PC-9 (cell line): ENCODE measurements at regions not wholly inside any gene's neighbourhood (a gene's known extent, or its start where the extent isn't known, plus 50 kb on each side); places are given as distances from the start of the nearest gene placed in this dataset.

ENCODE experiments used
- BruUV-seq: library from RNA; stranded (reverse); fragments of 400-500 nt; replicated peaks from 2 replicates; lab custom pipeline; 2021; lab: Mats Ljungman, UMichigan
- CTCF ChIA-PET: fragments of 300-600 bp; sonication (Branson Sonifier 250); formaldehyde crosslinking; loops from one replicate; lab custom pipeline; 2022; ENCODE audit warnings: antibody characterized with exemption; lab: Charles Lee
- POLR2A ChIA-PET: fragments of 300-600 bp; sonication (Branson Sonifier 250); formaldehyde crosslinking; loops from one replicate; lab custom pipeline; 2022; ENCODE audit warnings: antibody characterized with exemption; ENCODE audit not compliant: unreplicated experiment; lab: Charles Lee
- DNase-seq, 2 experiments: peaks; one replicate each; pipeline versions ENCODE4 v3.0.0 to v3.0.0-alpha.2; 2015 to 2022; ENCODE audit warnings: mixed read lengths in 1 of 2
- H2AFZ ChIP-seq: fragments of 200-600 bp; sonication (generic); 2 replicates; pipeline ENCODE4 v1.8.1; 2017; ENCODE audit warnings: antibody characterized with exemption
- H3F3A ChIP-seq: fragments of 200-600 bp; sonication (generic); 2 replicates; pipeline ENCODE4 v1.8.1; 2017; ENCODE audit warnings: antibody characterized with exemption, mild to moderate bottlenecking, low read depth; ENCODE audit not compliant: insufficient read depth
- H3K27ac ChIP-seq: fragments of 200-600 bp; sonication (generic); 2 replicates; pipeline ENCODE4 v1.6.1; 2016; ENCODE audit warnings: mixed run types
- H3K27me3 ChIP-seq: fragments of 200-600 bp; sonication (generic); 2 replicates; pipeline ENCODE4 v1.6.1; 2016; ENCODE audit warnings: low read depth, mixed run types; ENCODE audit not compliant: insufficient read depth
- H3K36me3 ChIP-seq: fragments of 200-600 bp; sonication (generic); 2 replicates; pipeline ENCODE4 v1.6.1; 2016; ENCODE audit warnings: low read depth, mixed run types
- H3K4me1 ChIP-seq: fragments of 200-600 bp; sonication (generic); replicated peaks from 2 replicates; pipeline ENCODE4 v1.6.1; 2016; ENCODE audit warnings: mixed run types; ENCODE audit not compliant: insufficient read depth
- H3K4me2 ChIP-seq: fragments of 200-600 bp; sonication (generic); 2 replicates; pipeline ENCODE4 v1.6.1; 2017; ENCODE audit warnings: mixed run types
- H3K4me3 ChIP-seq: fragments of 200-600 bp; sonication (generic); 2 replicates; pipeline ENCODE4 v1.6.1; 2016; ENCODE audit warnings: mixed run types
- H3K79me2 ChIP-seq: fragments of 200-600 bp; sonication (generic); 2 replicates; pipeline ENCODE4 v1.6.1; 2017; ENCODE audit warnings: low read depth, mixed run types
- H3K9me2 ChIP-seq: fragments of 200-600 bp; sonication (generic); 2 replicates; pipeline ENCODE4 v1.8.1; 2017; ENCODE audit warnings: mild to moderate bottlenecking; ENCODE audit not compliant: insufficient read depth
- H3K9me3 ChIP-seq: fragments of 200-600 bp; sonication (generic); 2 replicates; pipeline ENCODE4 v1.8.1; 2016; ENCODE audit warnings: low read depth; ENCODE audit not compliant: insufficient read depth
- H4K20me1 ChIP-seq: fragments of 200-600 bp; sonication (generic); 2 replicates; pipeline ENCODE4 v1.8.1; 2017; ENCODE audit not compliant: insufficient read depth
- EZH2 ChIP-seq: fragments of 200-600 bp; sonication (generic); IDR thresholded peaks from 2 replicates; pipeline ENCODE4 v1.8.0; 2017; ENCODE audit warnings: antibody characterized with exemption, low read depth
- intact Hi-C: fragments of 100-400 bp; cut with micrococcal nuclease; formaldehyde crosslinking; loops from one replicate; pipeline ENCODE4 v1.10.0; 2022; ENCODE audit not compliant: unreplicated experiment
- TF ChIP-seq, protein P1 (sequence below): fragments of 200-600 bp; sonication (generic); conservative IDR thresholded peaks from 2 replicates; pipeline ENCODE4 v1.6.1; 2017; ENCODE audit warnings: mixed run types, antibody characterized with exemption, mild to moderate bottlenecking, moderate library complexity

DNA sequence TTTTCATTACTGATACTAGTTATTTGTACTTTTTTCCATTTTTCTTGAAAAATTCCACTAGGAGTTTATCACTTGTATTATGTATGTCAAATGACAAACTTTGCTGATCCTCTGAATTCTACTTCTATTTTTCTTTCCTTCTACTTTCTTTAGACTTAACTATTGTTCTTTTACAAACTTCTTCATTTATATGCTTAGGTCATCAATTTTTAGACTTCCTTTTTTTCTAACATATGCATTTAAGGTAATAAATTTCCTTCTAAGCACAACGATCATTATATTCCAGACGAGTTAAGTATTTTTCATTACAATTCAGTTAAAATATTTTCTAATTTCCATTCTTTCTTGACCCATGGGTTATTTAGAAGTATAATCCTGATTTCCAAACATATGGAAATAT, 240.8 kb downstream of the NHLRC3 start:
- Histone ChIP-seq H3K4me3 (no peak overlapping the region), H3K4me2 (no peak overlapping the region), H3K27ac (no peak overlapping the region), H2AFZ (no peak overlapping the region), H3K36me3 (no peaks in the 10 kb centered on the region), H3K9me3 (no peaks in the 10 kb centered on the region; the same call in 1 of the 2 replicates), H4K20me1 (no peaks in the 10 kb centered on the region), H3F3A (no peaks in the 10 kb centered on the region), H3K79me2 (no peaks in the 10 kb centered on the region), H3K9me2 (no peaks in the 10 kb centered on the region), H3K4me1 (no peaks in the 10 kb centered on the region), H3K27me3 (no peaks in the 10 kb centered on the region; the same call in 1 of the 2 replicates)
- intact Hi-C loops: no loop called here
- no peak for DNase-seq
- ChIA-PET POLR2A (no interaction called here), CTCF (no interaction called here)
- BruUV-seq: no TSS peak
- TF ChIP-seq EZH2: no peak
- TF ChIP-seq, protein P1, sequence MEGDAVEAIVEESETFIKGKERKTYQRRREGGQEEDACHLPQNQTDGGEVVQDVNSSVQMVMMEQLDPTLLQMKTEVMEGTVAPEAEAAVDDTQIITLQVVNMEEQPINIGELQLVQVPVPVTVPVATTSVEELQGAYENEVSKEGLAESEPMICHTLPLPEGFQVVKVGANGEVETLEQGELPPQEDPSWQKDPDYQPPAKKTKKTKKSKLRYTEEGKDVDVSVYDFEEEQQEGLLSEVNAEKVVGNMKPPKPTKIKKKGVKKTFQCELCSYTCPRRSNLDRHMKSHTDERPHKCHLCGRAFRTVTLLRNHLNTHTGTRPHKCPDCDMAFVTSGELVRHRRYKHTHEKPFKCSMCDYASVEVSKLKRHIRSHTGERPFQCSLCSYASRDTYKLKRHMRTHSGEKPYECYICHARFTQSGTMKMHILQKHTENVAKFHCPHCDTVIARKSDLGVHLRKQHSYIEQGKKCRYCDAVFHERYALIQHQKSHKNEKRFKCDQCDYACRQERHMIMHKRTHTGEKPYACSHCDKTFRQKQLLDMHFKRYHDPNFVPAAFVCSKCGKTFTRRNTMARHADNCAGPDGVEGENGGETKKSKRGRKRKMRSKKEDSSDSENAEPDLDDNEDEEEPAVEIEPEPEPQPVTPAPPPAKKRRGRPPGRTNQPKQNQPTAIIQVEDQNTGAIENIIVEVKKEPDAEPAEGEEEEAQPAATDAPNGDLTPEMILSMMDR: no peak

DNA sequence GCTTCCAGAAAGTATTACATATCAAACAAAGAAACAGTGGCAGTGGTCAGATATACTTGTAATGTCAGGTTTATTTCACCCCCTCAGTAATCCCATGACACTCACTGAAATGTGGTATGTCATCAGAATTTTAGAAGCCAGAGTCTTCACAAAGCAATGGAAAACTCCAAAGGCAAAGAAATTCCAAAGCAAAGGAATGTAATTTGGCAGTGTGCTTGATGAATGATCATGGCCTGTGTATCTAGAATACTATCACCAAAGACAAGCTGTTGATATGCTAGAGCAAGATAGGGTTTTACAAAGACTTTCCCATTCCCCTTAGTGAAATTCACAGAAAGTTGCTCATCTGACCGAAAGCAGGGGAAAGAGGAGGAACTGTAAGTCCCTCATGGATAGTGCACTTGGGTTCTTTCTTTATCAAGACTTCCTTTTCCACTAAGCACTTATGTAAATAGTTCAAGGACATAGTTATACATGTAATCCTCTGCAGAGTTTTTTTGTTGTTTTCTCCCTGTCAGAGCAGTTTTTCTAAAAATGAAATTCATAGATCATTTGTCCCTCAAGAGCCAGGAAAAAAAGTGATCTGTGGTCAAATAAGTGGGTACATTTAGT, 243.4 kb downstream of the NHLRC3 start:
- Histone ChIP-seq H3K9me2 (no peaks in the 10 kb centered on the region), H3F3A (no peaks in the 10 kb centered on the region), H3K4me2 (no peak overlapping the region), H3K27ac (no peak overlapping the region), H3K36me3 (no peaks in the 10 kb centered on the region), H2AFZ (no peak overlapping the region), H3K79me2 (no peaks in the 10 kb centered on the region), H3K4me3 (no peak overlapping the region), H3K4me1 (no peaks in the 10 kb centered on the region), H4K20me1 (no peaks in the 10 kb centered on the region), H3K9me3 (no peaks in the 10 kb centered on the region; the same call in 1 of the 2 replicates), H3K27me3 (no peaks in the 10 kb centered on the region)
- intact Hi-C loops: no loop called here
- ChIA-PET CTCF (no interaction called here), POLR2A (no interaction called here)
- no peak for TF ChIP-seq EZH2
- TF ChIP-seq, protein P1: no peak
- no peak for DNase-seq
- no TSS peak for BruUV-seq

DNA sequence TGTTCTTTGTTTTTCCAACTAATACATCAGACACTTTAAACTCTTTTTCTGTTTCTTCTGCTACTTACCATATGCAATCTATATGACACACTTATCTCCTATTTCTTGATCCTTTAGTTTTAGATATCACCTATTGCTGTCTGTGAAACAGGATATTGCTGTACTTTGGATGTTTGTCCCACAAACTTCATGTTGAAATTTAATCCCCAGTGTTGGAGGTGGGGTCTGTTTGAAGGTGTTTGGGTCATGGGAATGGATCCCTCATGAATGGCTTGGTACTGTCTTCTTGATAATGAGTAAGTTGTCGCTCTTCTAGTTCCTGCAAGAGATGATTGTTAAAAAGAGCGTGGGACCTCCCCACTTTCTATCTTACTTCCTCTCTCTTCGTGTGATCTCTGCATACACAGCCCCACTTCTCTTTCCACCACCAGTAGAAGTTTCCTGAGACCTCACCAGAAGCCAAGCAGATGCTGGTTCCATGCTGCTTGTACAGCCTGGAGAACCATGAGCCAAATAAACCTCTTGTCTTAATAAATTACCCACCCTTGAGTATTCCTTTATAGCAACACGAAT, 244.2 kb downstream of the NHLRC3 start:
- H3K79me2 ChIP-seq: no peaks in the 10 kb centered on the region
- H3K4me1 ChIP-seq: no peaks in the 10 kb centered on the region
- no peak for TF ChIP-seq EZH2
- TF ChIP-seq, protein P1: no peak
- intact Hi-C loops: no loop called here
- no peaks in the 10 kb centered on the region; the same call in 1 of the 2 replicates for H3K9me3 ChIP-seq
- H3K9me2 ChIP-seq: no peaks in the 10 kb centered on the region
- no peaks in the 10 kb centered on the region for H4K20me1 ChIP-seq
- H3K4me2 ChIP-seq: no peak overlapping the region
- no peaks in the 10 kb centered on the region for H3K36me3 ChIP-seq
- no peak overlapping the region for H3K4me3 ChIP-seq
- H3K27me3 ChIP-seq: no peaks in the 10 kb centered on the region
- no peaks in the 10 kb centered on the region for H3F3A ChIP-seq
- BruUV-seq: no TSS peak
- no peak overlapping the region for H3K27ac ChIP-seq
- DNase-seq: no peak
- H2AFZ ChIP-seq: no peak overlapping the region
- CTCF ChIA-PET: no interaction called here
- POLR2A ChIA-PET: no interaction called here
